ENCODE measurements at regions not wholly inside any gene's neighbourhood (a gene's known extent, or its start where the extent isn't known, plus 50 kb on each side); places are given as distances from the start of the nearest gene placed in this dataset.

- no peak for ATAC-seq
- Histone ChIP-seq H3K27me3 (no peaks in the 10 kb centered on the region), H3K9me3 (peaks cover 0 to 9% (median 0%) of the 10 kb centered on the region in 3 donors), H3K27ac (no peak overlapping the region), H3K4me1 (no peaks in the 10 kb centered on the region), H3K4me3 (no peak overlapping the region), H3K36me3 (no peaks in the 10 kb centered on the region)
- WGBS, 2 donors (ENCODE audit: low coverage in 1 of 2): 76 to 79% methylated on average over 5 of the region's 5 CpGs
- no peak for TF ChIP-seq CTCF (IDR thresholded peaks at IDR 0.05)
- TF ChIP-seq POLR2A (IDR thresholded peaks at IDR 0.05): no peak
- TF ChIP-seq POLR2AphosphoS5 (IDR thresholded peaks at IDR 0.05): no peak
- TF ChIP-seq EP300 (IDR thresholded peaks at IDR 0.05): no peak
Measured at GRCh38 chr4:126564283-126564854, 1068.4 kb upstream of the INTU start.

GRCh38 chr4:126568652-126569570 is 1063.8 kb upstream of the INTU start:
- Histone ChIP-seq H3K9me3 (no peaks in the 10 kb centered on the region), H3K4me3 (no peak overlapping the region), H3K27me3 (no peaks in the 10 kb centered on the region), H3K36me3 (no peaks in the 10 kb centered on the region), H3K4me1 (no peaks in the 10 kb centered on the region), H3K27ac (no peak overlapping the region)
- 62 to 66% methylated on average over 5 to 7 of the region's 7 CpGs for WGBS, 2 donors (ENCODE audit: low coverage in 1 of 2)
- ATAC-seq: no peak
- TF ChIP-seq CTCF (IDR thresholded peaks at IDR 0.05) (no peak), EP300 (IDR thresholded peaks at IDR 0.05) (no peak), POLR2AphosphoS5 (IDR thresholded peaks at IDR 0.05) (no peak), POLR2A (IDR thresholded peaks at IDR 0.05) (no peak)

- Histone ChIP-seq H3K4me1 (no peaks in the 10 kb centered on the region), H3K27ac (no peak overlapping the region), H3K27me3 (no peaks in the 10 kb centered on the region), H3K9me3 (no peaks in the 10 kb centered on the region), H3K36me3 (no peaks in the 10 kb centered on the region), H3K4me3 (no peak overlapping the region)
- no peak for ATAC-seq
- no peak for TF ChIP-seq POLR2AphosphoS5 (IDR thresholded peaks at IDR 0.05)
- no peak for TF ChIP-seq CTCF (IDR thresholded peaks at IDR 0.05)
- TF ChIP-seq EP300 (IDR thresholded peaks at IDR 0.05): no peak
- TF ChIP-seq POLR2A (IDR thresholded peaks at IDR 0.05): no peak
- WGBS, 2 donors (ENCODE audit: low coverage in 1 of 2): 71 to 77% methylated on average over 2 of the region's 2 CpGs
Measured at GRCh38 chr4:126572264-126572663, 1060.5 kb upstream of the INTU start.

- TF ChIP-seq POLR2AphosphoS5 (IDR thresholded peaks at IDR 0.05) (no peak), CTCF (IDR thresholded peaks at IDR 0.05) (no peak), EP300 (IDR thresholded peaks at IDR 0.05) (no peak), POLR2A (IDR thresholded peaks at IDR 0.05) (no peak)
- Histone ChIP-seq H3K4me3 (no peak overlapping the region), H3K36me3 (no peaks in the 10 kb centered on the region), H3K27me3 (no peaks in the 10 kb centered on the region), H3K4me1 (no peaks in the 10 kb centered on the region), H3K27ac (no peak overlapping the region), H3K9me3 (peaks cover 0 to 11% (median 0%) of the 10 kb centered on the region in 3 donors)
- ATAC-seq: no peak
- 100% methylated on average over 1 of the region's 2 CpGs; no CpG with 5 or more reads in 1 of the 2 donors for WGBS, 2 donors (ENCODE audit: low coverage in 1 of 2)
Measured at GRCh38 chr4:126582737-126583136, 1050.0 kb upstream of the INTU start.
